K562 (cell line): ENCODE measurements at regions not wholly inside any gene's neighbourhood (a gene's known extent, or its start where the extent isn't known, plus 50 kb on each side); places are given as distances from the start of the nearest gene placed in this dataset.

Source experiments
- ATAC-seq: fragments of 200-7000 bp; cut with Tn5 transposase; 3 replicates; pipeline ENCODE4 v1.9.1; 2020; ENCODE audit warnings: moderate library complexity
- BruUV-seq: library from RNA; stranded (reverse); fragments of 400-500 nt; replicated peaks from 2 replicates; lab custom pipeline; 2021; lab: Mats Ljungman, UMichigan
- CTCF ChIA-PET: fragments of 300-600 bp; formaldehyde crosslinking; extraction: SDS; loops from one replicate; lab custom pipeline; 2021; ENCODE audit warnings: low intra/inter-chr PET ratio; lab: Yijun Ruan, JAX
- POLR2A ChIA-PET: fragments of 300-600, 350-650 bp; sonication (Branson Sonifier 250); formaldehyde crosslinking; extraction: SDS; loops from one replicate; lab custom pipeline; 2021; ENCODE audit warnings: antibody characterized with exemption, inconsistent platforms; lab: Yijun Ruan, JAX
- DNase-seq, 4 experiments: peaks; one replicate each; pipeline versions ENCODE4 v3.0.0 to v3.0.0-alpha.2; 2011 to 2018; ENCODE audit warnings: low spot score in 3 of 4, mixed read lengths in 3 of 4; ENCODE audit errors: extremely low read depth in 1 of 4
- FAIRE-seq: peaks from 2 replicates; lab custom pipeline; 2011; peaks lifted over from hg19 to GRCh38; lab: Jason Lieb, UNC
- H2AFZ ChIP-seq: 2 replicates; pipeline ENCODE4 v1.6.0; 2011; ENCODE audit warnings: low read depth, low read length, control low read depth, inconsistent platforms
- H3K27ac ChIP-seq: fragments of 200-600 bp; 3 replicates; pipeline ENCODE4 v1.8.0; 2011; ENCODE audit warnings: low read depth, mild to moderate bottlenecking, control low read depth, inconsistent platforms, low read length, moderate library complexity, mixed read lengths; ENCODE audit errors: extremely low read depth
- H3K27me3 ChIP-seq, 2 experiments: fragments of 300-600 bp in 1 of 2; 2 replicates in 1 of 2; 3 replicates in 1 of 2; pipeline versions ENCODE4 v1.6.0 to v1.8.0; 2011; ENCODE audit warnings: inconsistent platforms in 2 of 2, low read length in 2 of 2, mild to moderate bottlenecking in 1 of 2, mixed read lengths in 1 of 2, moderate library complexity in 1 of 2; ENCODE audit not compliant: control insufficient read depth in 2 of 2, insufficient read depth in 2 of 2
- H3K36me3 ChIP-seq: fragments of 300-600 bp; 3 replicates; pipeline ENCODE4 v1.8.0; 2011; ENCODE audit warnings: mild to moderate bottlenecking, low read length, inconsistent platforms; ENCODE audit not compliant: control insufficient read depth, insufficient read depth
- H3K4me1 ChIP-seq, 2 experiments: fragments of 200-600 bp in 1 of 2; replicated peaks in 1 of 2; 2 replicates in 1 of 2; 3 replicates in 1 of 2; pipeline versions ENCODE4 v1.5.1 to v1.8.0; 2011; ENCODE audit warnings: inconsistent platforms in 2 of 2, low read length in 2 of 2, mild to moderate bottlenecking in 1 of 2, mixed read lengths in 1 of 2, moderate library complexity in 1 of 2; ENCODE audit not compliant: control insufficient read depth in 2 of 2, insufficient read depth in 2 of 2
- H3K4me2 ChIP-seq: 2 replicates; pipeline ENCODE4 v1.6.1; 2011; ENCODE audit warnings: low read length, control low read depth, inconsistent platforms, mixed read lengths; ENCODE audit not compliant: insufficient read depth
- H3K4me3 ChIP-seq: fragments of 200-600 bp; sonication (generic), shearing (Covaris generic); 2 replicates; pipeline ENCODE4 v1.5.1; 2016; ENCODE audit warnings: control low read depth, inconsistent platforms
- H3K79me2 ChIP-seq: fragments of 200-600 bp; 3 replicates; pipeline ENCODE4 v1.8.0; 2011; ENCODE audit warnings: low read length, inconsistent platforms; ENCODE audit not compliant: control insufficient read depth, insufficient read depth
- H3K9ac ChIP-seq, 2 experiments: 2 replicates each; pipeline versions ENCODE4 v1.6.0 to v1.6.1; 2011; ENCODE audit warnings: low read depth in 2 of 2, low read length in 2 of 2, control low read depth in 1 of 2, inconsistent platforms in 1 of 2, mild to moderate bottlenecking in 1 of 2, mixed read lengths in 1 of 2; ENCODE audit not compliant: insufficient read depth in 1 of 2
- H3K9me1 ChIP-seq: one replicate; pipeline ENCODE4 v1.6.0; 2011; ENCODE audit warnings: inconsistent platforms, mild to moderate bottlenecking, low read length, moderate library complexity; ENCODE audit not compliant: control insufficient read depth, insufficient read depth
- H3K9me3 ChIP-seq: replicated peaks from 2 replicates; pipeline ENCODE4 v1.5.1; 2011; ENCODE audit warnings: low read depth, low read length, inconsistent platforms; ENCODE audit not compliant: control insufficient read depth, insufficient read depth
- H4K20me1 ChIP-seq: replicated peaks from 2 replicates; pipeline ENCODE4 v1.6.1; 2011; ENCODE audit warnings: low read length, inconsistent platforms, mixed read lengths; ENCODE audit not compliant: control insufficient read depth, insufficient read depth
- CHCHD3 ChIP-seq: fragments of 250-450 bp; sonication (Bioruptor Pico); IDR thresholded peaks from 2 replicates; pipeline ENCODE4 v2.1.2; 2022; ENCODE audit warnings: mild to moderate bottlenecking
- ELF4 ChIP-seq: fragments of 450-650 bp; formaldehyde crosslinking; IDR thresholded peaks from 2 replicates; pipeline ENCODE4 v1.4.0; 2022; ENCODE audit warnings: missing genetic modification characterization
- EWSR1 ChIP-seq: fragments of 450-650 bp; IDR thresholded peaks from 2 replicates; pipeline ENCODE4 v1.6.1; 2018; ENCODE audit warnings: borderline replicate concordance, mild to moderate bottlenecking, low read depth, moderate library complexity; ENCODE audit not compliant: partially characterized antibody
- IRF9 ChIP-seq: fragments of 450-650 bp; IDR thresholded peaks from 2 replicates; pipeline ENCODE4 v1.6.1; 2016; ENCODE audit warnings: missing biosample characterization, missing genetic modification characterization
- KLF6 ChIP-seq: fragments of 250-450 bp; sonication (Bioruptor Pico); IDR thresholded peaks from 2 replicates; pipeline ENCODE4 v1.4.0; 2020; ENCODE audit warnings: mild to moderate bottlenecking, moderate library complexity, borderline replicate concordance
- PPARD ChIP-seq: fragments of 250-450 bp; sonication (Bioruptor Pico); IDR thresholded peaks from 2 replicates; pipeline ENCODE4 v1.8.0; 2022; ENCODE audit warnings: inconsistent platforms, mild to moderate bottlenecking, moderate library complexity
- SRSF3 ChIP-seq: fragments of 200-400 bp; formaldehyde crosslinking; IDR thresholded peaks from 2 replicates; pipeline ENCODE4 v1.6.1; 2016; ENCODE audit warnings: mild to moderate bottlenecking, low read length, moderate library complexity; ENCODE audit not compliant: insufficient read depth
- TCFL5 ChIP-seq: fragments of 250-450 bp; sonication (Bioruptor Pico); conservative IDR thresholded peaks from 2 replicates; pipeline ENCODE4 v1.6.1; 2021; ENCODE audit warnings: mild to moderate bottlenecking, moderate library complexity, matching md5 sums
- ZFP36 ChIP-seq: fragments of 150-350 bp; IDR thresholded peaks from 2 replicates; pipeline ENCODE4 v1.6.1; 2018; ENCODE audit warnings: low read length, low read depth; ENCODE audit not compliant: partially characterized antibody
- ZNF318 ChIP-seq, 2 experiments: fragments of 450-650 bp; IDR thresholded peaks; 2 replicates each; pipeline ENCODE4 v1.6.1; 2016; ENCODE audit warnings: mild to moderate bottlenecking in 2 of 2, borderline replicate concordance in 1 of 2, low read depth in 1 of 2, moderate library complexity in 1 of 2
- ZNF589 ChIP-seq: fragments of 200-800 bp; sonication (Bioruptor generic); IDR thresholded peaks from 2 replicates; pipeline ENCODE4 v1.6.1; 2016; ENCODE audit warnings: low read depth, missing genetic modification characterization, missing compliant biosample characterization
- WGBS: fragments of 100-300 bp; shearing (Covaris generic); methylation state at CpG from one replicate; pipeline ENCODE4 v1.1.6; 2016; ENCODE audit warnings: low coverage, mixed read lengths; ENCODE audit not compliant: insufficient coverage; ENCODE audit errors: missing lambda C conversion rate; 5-methylcytosine and 5-hydroxymethylcytosine counted together
- in situ Hi-C: fragments of 300-500 bp; cut with MboI; formaldehyde crosslinking; loops from 4 replicates; pipeline ENCODE4 v1.15.0; 2018; ENCODE audit warnings: inconsistent platforms, mixed read lengths
- intact Hi-C: fragments of 100-400 bp; cut with micrococcal nuclease; formaldehyde crosslinking; loops from 2 replicates; pipeline ENCODE4 v1.14.2; 2022

DNA sequence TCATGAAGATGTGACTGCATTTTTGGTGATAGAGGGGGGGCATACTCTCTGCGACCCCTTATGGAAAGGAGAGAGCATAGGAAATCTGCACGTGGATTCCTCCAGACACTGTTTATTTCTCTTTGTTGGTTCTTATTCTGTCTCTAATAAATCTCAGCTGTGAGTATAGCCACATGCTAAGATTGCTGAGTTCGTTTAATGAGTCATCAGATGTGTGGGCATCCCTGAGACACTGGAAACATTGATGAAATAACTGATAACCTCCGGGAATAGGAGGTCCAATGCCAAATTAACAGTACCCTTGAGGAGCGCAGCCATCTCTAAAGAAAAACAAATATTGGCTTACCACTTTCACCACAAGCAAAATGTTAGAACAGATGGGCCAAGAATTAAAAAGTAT lies 880.2 kb upstream of the NEGR1 start:
- DNase-seq, result no peak
- Histone ChIP-seq H3K4me1 (no peaks in the 10 kb centered on the region), H3K4me3 (no peak overlapping the region), H3K79me2 (no peaks in the 10 kb centered on the region), H3K36me3 (no peaks in the 10 kb centered on the region), H2AFZ (no peak overlapping the region), H3K4me2 (no peak overlapping the region), H3K27ac (no peak overlapping the region), H3K9ac (no peak overlapping the region), H3K27me3 (no peaks in the 10 kb centered on the region), H3K9me3 (no peaks in the 10 kb centered on the region), H3K9me1 (no peaks in the 10 kb centered on the region), H4K20me1 (no peaks in the 10 kb centered on the region)
- no peak for ATAC-seq
- BruUV-seq, result no TSS peak
- CTCF ChIA-PET, result no interaction called here
- 1% methylated on average over 5 of the region's 5 CpGs for WGBS
- no peak for FAIRE-seq
- POLR2A ChIA-PET, result no interaction called here
- intact Hi-C loops (no loop called here), in situ Hi-C loops (no loop called here)
- no peak for TF ChIP-seq SRSF3
- TF ChIP-seq KLF6 (CRISPR knock-in tag), result no peak
- TF ChIP-seq EWSR1, result no peak
- TF ChIP-seq IRF9 (tag), result no peak
- TF ChIP-seq PPARD (CRISPR knock-in tag), result no peak
- TF ChIP-seq ZNF318 (IDR thresholded peaks at IDR 0.05; ENCODE audit: borderline replicate concordance in 1 of 2, low read depth in 1 of 2), result no peak
- no peak for TF ChIP-seq ELF4
- no peak for TF ChIP-seq TCFL5
- TF ChIP-seq CHCHD3, result no peak
- TF ChIP-seq ZNF589, result no peak
- no peak for TF ChIP-seq ZFP36
